Colonic mucosa (tissue), 4 donors: ENCODE measurements at regions not wholly inside any gene's neighbourhood (a gene's known extent, or its start where the extent isn't known, plus 50 kb on each side); places are given as distances from the start of the nearest gene placed in this dataset.

Experiments
- DNase-seq: peaks from one replicate; pipeline ENCODE4 v3.0.0-alpha.2; 2020
- H3K27ac ChIP-seq: fragments of 200-600 bp; one replicate; pipeline ENCODE4 v1.8.0; 2021
- H3K27me3 ChIP-seq: fragments of 200-600 bp; one replicate; pipeline ENCODE4 v1.8.0; 2021
- H3K36me3 ChIP-seq: fragments of 200-600 bp; one replicate; pipeline ENCODE4 v1.8.0; 2021
- H3K4me1 ChIP-seq: fragments of 200-600 bp; one replicate; pipeline ENCODE4 v1.8.0; 2021; ENCODE audit warnings: mild to moderate bottlenecking
- H3K4me3 ChIP-seq: fragments of 200-600 bp; one replicate; pipeline ENCODE4 v1.8.0; 2021
- H3K9ac ChIP-seq, 2 donors: one replicate each; pipeline ENCODE4 v1.7.0; 2013; ENCODE audit warnings: control low read depth in 2 of 2, low read depth in 2 of 2, low read length in 2 of 2
- H3K9me3 ChIP-seq: fragments of 200-600 bp; one replicate; pipeline ENCODE4 v1.8.0; 2021
- intact Hi-C: fragments of 100-400 bp; cut with DNase I; formaldehyde crosslinking; loops from one replicate; pipeline ENCODE4 v1.14.1; 2022
- TF ChIP-seq, protein P1 (sequence below): fragments of 200-600 bp; IDR thresholded peaks from one replicate; pipeline ENCODE4 v1.8.0; 2022; ENCODE audit warnings: antibody characterized with exemption, mild to moderate bottlenecking
- donor health status: healthy.
- donor health status: DM: no; HTN: no; CAD: no.
- donor health status: DM: no; HTN: no; CAD: no.

DNA sequence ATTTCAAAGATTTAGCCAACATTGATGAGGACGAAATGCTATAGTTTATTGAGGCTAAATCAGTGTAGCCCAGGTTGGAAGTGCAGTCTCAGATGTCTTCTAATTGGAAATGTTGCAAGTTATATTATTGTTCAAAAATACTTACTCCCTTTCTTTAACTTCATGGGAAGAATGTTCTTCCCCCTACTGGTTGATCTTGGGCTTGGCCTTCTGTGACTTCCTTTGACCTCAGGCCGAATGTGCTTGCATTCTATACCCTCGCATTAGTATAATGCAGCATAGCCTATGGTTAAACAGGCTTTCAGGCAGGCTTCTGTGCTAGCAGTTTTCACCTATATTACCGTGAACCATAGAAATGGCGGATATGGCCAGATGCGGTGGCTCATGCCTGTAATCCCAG, 77.3 kb downstream of the RPE65 start:
- no peak for DNase-seq
- Histone ChIP-seq H3K4me1 (no peaks in the 10 kb centered on the region), H3K27me3 (no peaks in the 10 kb centered on the region), H3K9me3 (no peaks in the 10 kb centered on the region), H3K36me3 (no peaks in the 10 kb centered on the region), H3K9ac (no peak overlapping the region), H3K27ac (no peak overlapping the region), H3K4me3 (no peak overlapping the region)
- intact Hi-C loops = no loop called here
- TF ChIP-seq, protein P1, sequence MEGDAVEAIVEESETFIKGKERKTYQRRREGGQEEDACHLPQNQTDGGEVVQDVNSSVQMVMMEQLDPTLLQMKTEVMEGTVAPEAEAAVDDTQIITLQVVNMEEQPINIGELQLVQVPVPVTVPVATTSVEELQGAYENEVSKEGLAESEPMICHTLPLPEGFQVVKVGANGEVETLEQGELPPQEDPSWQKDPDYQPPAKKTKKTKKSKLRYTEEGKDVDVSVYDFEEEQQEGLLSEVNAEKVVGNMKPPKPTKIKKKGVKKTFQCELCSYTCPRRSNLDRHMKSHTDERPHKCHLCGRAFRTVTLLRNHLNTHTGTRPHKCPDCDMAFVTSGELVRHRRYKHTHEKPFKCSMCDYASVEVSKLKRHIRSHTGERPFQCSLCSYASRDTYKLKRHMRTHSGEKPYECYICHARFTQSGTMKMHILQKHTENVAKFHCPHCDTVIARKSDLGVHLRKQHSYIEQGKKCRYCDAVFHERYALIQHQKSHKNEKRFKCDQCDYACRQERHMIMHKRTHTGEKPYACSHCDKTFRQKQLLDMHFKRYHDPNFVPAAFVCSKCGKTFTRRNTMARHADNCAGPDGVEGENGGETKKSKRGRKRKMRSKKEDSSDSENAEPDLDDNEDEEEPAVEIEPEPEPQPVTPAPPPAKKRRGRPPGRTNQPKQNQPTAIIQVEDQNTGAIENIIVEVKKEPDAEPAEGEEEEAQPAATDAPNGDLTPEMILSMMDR = no peak

DNA sequence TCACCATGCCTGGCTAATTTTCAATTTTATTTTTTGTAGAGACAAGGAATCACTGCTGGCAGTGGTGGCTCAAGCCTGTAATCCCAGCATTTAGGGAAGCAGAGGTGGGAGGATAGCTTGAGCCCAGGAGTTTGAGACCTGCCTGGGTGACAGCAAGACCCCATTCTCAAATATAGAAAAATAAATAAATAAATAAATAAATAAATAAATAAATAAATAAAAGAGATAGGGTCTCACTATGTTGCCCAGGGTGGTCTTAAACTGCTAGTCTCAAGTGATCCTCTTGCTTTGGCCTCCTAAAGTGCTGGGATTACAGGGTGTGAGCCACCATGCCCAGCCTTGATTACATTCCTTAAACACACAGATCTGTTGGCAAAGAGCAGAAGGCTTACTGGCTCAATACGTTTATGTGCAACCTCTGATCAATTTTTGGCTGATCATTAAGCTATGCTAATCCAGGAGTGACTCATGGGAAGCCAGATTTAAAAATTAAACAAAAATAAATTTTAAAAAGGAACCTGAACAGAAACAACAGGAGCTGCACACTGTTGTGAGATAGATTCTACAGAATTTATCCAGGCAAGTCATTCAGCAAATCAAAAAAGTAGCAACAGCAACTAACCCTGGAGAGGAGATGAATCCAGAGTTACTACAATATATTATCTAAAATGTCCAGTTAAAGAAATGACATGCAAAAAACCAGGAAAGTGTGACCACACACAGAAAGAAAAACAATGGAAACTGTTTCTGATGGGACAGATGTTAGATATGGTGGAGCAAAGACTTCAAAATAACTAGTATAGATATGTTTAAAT, 79.4 kb downstream of the RPE65 start:
- TF ChIP-seq, protein P1 = no peak

DNA sequence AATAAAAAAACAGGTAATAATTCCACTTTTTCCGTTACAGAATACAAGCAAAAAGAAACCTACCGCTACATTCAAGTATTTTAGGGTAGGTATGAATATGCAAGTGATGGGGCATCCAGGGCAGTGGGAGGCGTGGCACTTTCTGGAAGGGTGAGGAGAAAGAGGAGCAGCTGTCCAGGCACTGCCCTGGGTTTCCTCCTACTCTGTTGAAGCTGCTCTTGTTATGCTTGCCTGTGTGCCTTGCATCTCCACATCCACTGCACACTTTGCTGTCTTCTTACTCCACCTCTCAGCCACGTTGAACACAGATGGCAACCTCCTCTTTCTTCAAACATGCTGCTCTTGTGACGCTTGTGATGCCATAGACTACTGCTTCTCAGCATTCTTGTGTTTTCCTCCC, 83.2 kb downstream of the RPE65 start:
- Histone ChIP-seq H3K4me1 (no peaks in the 10 kb centered on the region), H3K36me3 (no peaks in the 10 kb centered on the region), H3K27me3 (no peaks in the 10 kb centered on the region), H3K27ac (no peak overlapping the region), H3K4me3 (no peak overlapping the region), H3K9ac (no peak overlapping the region), H3K9me3 (no peaks in the 10 kb centered on the region)
- DNase-seq = no peak
- TF ChIP-seq, protein P1 = no peak
- intact Hi-C loops = no loop called here

More for the DNA sequence above, 79.4 kb downstream of the RPE65 start:
- H3K9ac ChIP-seq = no peak overlapping the region
- no peak overlapping the region for H3K27ac ChIP-seq
- H3K4me1 ChIP-seq = no peaks in the 10 kb centered on the region
- no peak overlapping the region for H3K4me3 ChIP-seq
- no peaks in the 10 kb centered on the region for H3K36me3 ChIP-seq
- no peaks in the 10 kb centered on the region for H3K9me3 ChIP-seq
- no peaks in the 10 kb centered on the region for H3K27me3 ChIP-seq
- intact Hi-C loops = no loop called here
- no peak for DNase-seq

DNA sequence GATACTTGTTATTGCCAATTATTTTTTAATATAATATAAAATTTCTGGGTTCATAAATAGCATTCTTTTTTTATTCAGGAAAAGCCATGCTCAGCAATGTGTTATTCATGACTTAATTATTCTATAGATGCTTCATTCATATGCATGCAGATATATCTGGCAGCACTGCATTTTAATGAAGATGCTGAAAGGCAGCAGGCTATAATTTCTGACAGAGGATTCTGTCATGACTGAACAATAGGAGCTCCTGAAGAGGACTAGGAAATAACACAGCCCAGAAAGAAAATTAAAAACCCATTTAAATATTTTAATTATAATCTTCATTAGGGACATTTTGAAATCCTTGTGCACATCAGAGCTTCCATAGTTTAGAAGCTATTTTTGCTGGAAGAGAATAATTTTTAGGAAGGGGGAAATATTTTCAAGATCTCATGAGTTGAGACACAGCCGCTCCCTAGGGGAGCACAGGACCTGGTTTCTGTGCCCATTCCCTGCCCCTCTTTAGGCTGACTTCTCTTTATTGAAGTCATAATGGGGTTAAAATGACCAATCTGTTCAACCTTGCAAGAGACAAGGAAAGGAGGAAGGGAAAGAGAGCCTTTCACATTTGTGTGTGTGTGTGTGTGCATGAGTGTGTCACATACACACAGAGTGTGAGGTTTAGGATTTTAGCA, 83.9 kb downstream of the RPE65 start:
- H3K36me3 ChIP-seq = no peaks in the 10 kb centered on the region
- intact Hi-C loops = no loop called here
- no peak overlapping the region for H3K27ac ChIP-seq
- no peak overlapping the region for H3K4me3 ChIP-seq
- no peaks in the 10 kb centered on the region for H3K4me1 ChIP-seq
- H3K9me3 ChIP-seq = no peaks in the 10 kb centered on the region
- no peak overlapping the region for H3K9ac ChIP-seq
- TF ChIP-seq, protein P1 = no peak
- H3K27me3 ChIP-seq = no peaks in the 10 kb centered on the region
- no peak for DNase-seq

DNA sequence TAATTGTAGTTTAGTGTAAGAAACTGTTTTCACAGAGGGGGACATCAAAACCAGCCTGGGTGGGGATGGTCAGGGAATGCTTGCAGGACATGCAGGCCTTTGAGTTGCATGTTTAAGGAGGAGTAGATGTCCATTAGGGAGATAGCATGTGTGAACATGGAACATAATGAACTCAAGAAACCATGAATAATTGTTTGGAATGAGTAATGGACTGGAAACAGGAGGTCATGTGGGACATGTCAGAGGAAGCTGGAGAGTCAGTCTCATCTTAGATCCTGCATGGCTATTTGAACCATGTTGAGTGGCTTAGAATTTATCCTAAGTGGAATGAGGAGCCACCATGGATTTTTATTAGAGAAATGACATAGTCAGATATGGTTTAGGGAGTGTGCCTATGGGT, 86.4 kb downstream of the RPE65 start:
- DNase-seq = no peak
- Histone ChIP-seq H3K27ac (no peak overlapping the region), H3K4me3 (no peak overlapping the region), H3K9ac (no peak overlapping the region), H3K4me1 (no peaks in the 10 kb centered on the region), H3K36me3 (no peaks in the 10 kb centered on the region), H3K9me3 (no peaks in the 10 kb centered on the region), H3K27me3 (no peaks in the 10 kb centered on the region)
- intact Hi-C loops = no loop called here
- TF ChIP-seq, protein P1 = no peak
